B cell (primary cell): ENCODE measurements at regions not wholly inside any gene's neighbourhood (a gene's known extent, or its start where the extent isn't known, plus 50 kb on each side); places are given as distances from the start of the nearest gene placed in this dataset.

Experiments used
- ATAC-seq: fragments of 200-7000 bp; cut with Tn5 transposase; one replicate; pipeline ENCODE4 v1.10.0; 2021; ENCODE audit warnings: low read depth, mild to moderate bottlenecking, moderate number of reproducible peaks, moderate library complexity
- CTCF ChIA-PET: fragments of 350-600 bp; sonication (Branson Sonifier 250); formaldehyde crosslinking; loops from one replicate; lab custom pipeline; 2021; ENCODE audit warnings: antibody characterized with exemption, inconsistent platforms; lab: Charles Lee
- POLR2A ChIA-PET: fragments of 350-600 bp; sonication (Branson Sonifier 250); formaldehyde crosslinking; loops from one replicate; lab custom pipeline; 2021; ENCODE audit warnings: antibody characterized with exemption; lab: Charles Lee
- DNase-seq: peaks from one replicate; pipeline ENCODE4 v3.0.0; 2013
- H2AFZ ChIP-seq: 2 replicates; pipeline ENCODE4 v1.6.1; 2012; ENCODE audit warnings: mild to moderate bottlenecking, low read depth, low read length; ENCODE audit not compliant: insufficient read depth, poor library complexity, severe bottlenecking
- H3K27ac ChIP-seq, 2 donors: 1 replicate in 1 of 2; 2 replicates in 1 of 2; pipeline ENCODE4 v1.5.1; 2012 to 2013; ENCODE audit warnings: low read length in 2 of 2, mild to moderate bottlenecking in 2 of 2, moderate library complexity in 1 of 2
- H3K27me3 ChIP-seq, 4 experiments: fragments of 200-600 bp in 1 of 4; sonication (generic) in 1 of 4; replicated peaks in 1 of 4; 1 replicate in 2 of 4; 2 replicates in 2 of 4; pipeline versions ENCODE4 v1.6.1 to v1.7.0; 2013 to 2016; ENCODE audit warnings: low read length in 3 of 4, mild to moderate bottlenecking in 2 of 4, mixed read lengths in 1 of 4, moderate library complexity in 1 of 4; ENCODE audit not compliant: insufficient read depth in 4 of 4, control insufficient read depth in 3 of 4; ENCODE audit errors: control extremely low read depth in 1 of 4
- H3K36me3 ChIP-seq, 2 experiments: replicated peaks in 1 of 2; 1 replicate in 1 of 2; 2 replicates in 1 of 2; pipeline versions ENCODE4 v1.6.1 to v1.7.1; 2013; ENCODE audit warnings: low read length in 1 of 2; ENCODE audit not compliant: insufficient read depth in 2 of 2, control insufficient read depth in 1 of 2; ENCODE audit errors: control extremely low read depth in 1 of 2, extremely low read depth in 1 of 2
- H3K4me1 ChIP-seq, 2 donors: fragments of 200-600 bp in 1 of 2; sonication (generic) in 1 of 2; 1 replicate in 1 of 2; 2 replicates in 1 of 2; pipeline versions ENCODE4 v1.5.1 to v1.6.1; 2013 to 2017; ENCODE audit warnings: low read length in 2 of 2; ENCODE audit not compliant: control insufficient read depth in 2 of 2, insufficient read depth in 2 of 2
- H3K4me2 ChIP-seq: replicated peaks from 2 replicates; pipeline ENCODE3; 2012; ENCODE audit warnings: mild to moderate bottlenecking, low read depth, low read length; ENCODE audit not compliant: poor library complexity, severe bottlenecking
- H3K4me3 ChIP-seq, 5 experiments: fragments of 200-600 bp in 1 of 5; sonication (generic) in 1 of 5; 1 replicate in 3 of 5; 2 replicates in 2 of 5; pipeline versions ENCODE4 v1.5.1 to v1.7.0; 2011 to 2016; ENCODE audit warnings: low read length in 4 of 5, mild to moderate bottlenecking in 4 of 5, low read depth in 2 of 5, control low read depth in 1 of 5, moderate library complexity in 1 of 5; ENCODE audit not compliant: insufficient read depth in 1 of 5; ENCODE audit errors: control extremely low read depth in 1 of 5, extremely low read depth in 1 of 5
- H3K79me2 ChIP-seq: fragments of 200-600 bp; sonication (generic); one replicate; pipeline ENCODE4 v1.6.0; 2016; ENCODE audit warnings: low read length; ENCODE audit not compliant: control insufficient read depth, insufficient read depth
- H3K9ac ChIP-seq: fragments of 200-600 bp; sonication (generic); 2 replicates; pipeline ENCODE4 v1.6.1; 2017; ENCODE audit warnings: mild to moderate bottlenecking, low read length, moderate library complexity
- H3K9me3 ChIP-seq, 3 donors: one replicate each; pipeline versions ENCODE4 v1.6.1 to v1.7.1; 2013; ENCODE audit warnings: low read length in 2 of 3; ENCODE audit not compliant: control insufficient read depth in 2 of 3, insufficient read depth in 1 of 3; ENCODE audit errors: control extremely low read depth in 1 of 3
- H4K20me1 ChIP-seq: 2 replicates; pipeline ENCODE4 v1.6.0; 2012; ENCODE audit warnings: mild to moderate bottlenecking, low read length; ENCODE audit not compliant: insufficient read depth, control insufficient read depth, poor library complexity, severe bottlenecking
- H3K27ac Mint-ChIP-seq: one replicate; pipeline ENCODE4 v1.8.0; 2021; ENCODE audit warnings: mixed read lengths
- H3K27me3 Mint-ChIP-seq: one replicate; pipeline ENCODE4 v1.8.0; 2021; ENCODE audit warnings: mixed read lengths
- H3K4me1 Mint-ChIP-seq: one replicate; pipeline ENCODE4 v1.8.0; 2021; ENCODE audit warnings: mixed read lengths
- H3K4me3 Mint-ChIP-seq: one replicate; pipeline ENCODE4 v1.8.0; 2021; ENCODE audit warnings: mixed read lengths
- H3K9me3 Mint-ChIP-seq: one replicate; pipeline ENCODE4 v1.8.0; 2022; ENCODE audit warnings: mixed read lengths; ENCODE audit not compliant: insufficient read depth
- EZH2 ChIP-seq: IDR thresholded peaks from 2 replicates; pipeline ENCODE4 v1.6.1; 2012; ENCODE audit warnings: borderline replicate concordance, low read depth, mild to moderate bottlenecking, moderate library complexity, low read length; ENCODE audit not compliant: insufficient read depth, poor library complexity, severe bottlenecking
- WGBS: methylation state at CpG from one replicate; pipeline ENCODE4 v1.1.5; 2013; ENCODE audit warnings: missing lambda C conversion rate; ENCODE audit not compliant: insufficient coverage; 5-methylcytosine and 5-hydroxymethylcytosine counted together
- intact Hi-C: fragments of 100-400 bp; cut with micrococcal nuclease; formaldehyde crosslinking; loops from one replicate; pipeline ENCODE4 v1.10.0; 2022
- TF ChIP-seq, protein P1 (sequence below): fragments of 200-600 bp; IDR thresholded peaks from one replicate; pipeline ENCODE4 v1.8.0; 2022; ENCODE audit warnings: antibody characterized with exemption, mild to moderate bottlenecking

DNA sequence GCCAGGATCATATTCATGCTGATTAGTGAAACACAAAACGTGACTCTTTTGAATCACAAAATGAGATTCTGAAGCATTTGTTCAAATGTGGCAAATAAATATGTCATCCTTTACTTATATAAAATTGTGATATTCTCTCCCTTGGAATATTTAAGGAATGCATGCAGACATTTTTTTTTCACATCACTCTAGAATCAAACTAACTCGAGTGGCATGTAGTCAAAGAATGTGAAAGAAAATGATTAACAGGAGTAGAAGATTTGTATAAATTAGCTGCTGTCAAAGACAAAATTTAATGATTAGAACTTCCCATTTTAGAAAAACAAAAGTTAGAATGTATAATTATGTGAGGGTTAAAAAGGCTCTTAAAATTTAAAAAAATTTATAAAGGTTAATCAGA is 721.0 kb upstream of the FAM98A start:
- H3K9me3 Mint-ChIP-seq: peaks cover 2% of the 10 kb centered on the region
- no peak overlapping the region for H3K4me3 Mint-ChIP-seq
- Histone ChIP-seq H3K36me3 (no peaks in the 10 kb centered on the region), H3K27ac (no peak overlapping the region), H3K9me3 (no peaks in the 10 kb centered on the region), H2AFZ (no peak overlapping the region), H3K79me2 (no peaks in the 10 kb centered on the region), H3K27me3 (no peaks in the 10 kb centered on the region), H3K4me1 (no peaks in the 10 kb centered on the region), H3K4me3 (no peak overlapping the region), H4K20me1 (no peaks in the 10 kb centered on the region), H3K9ac (no peak overlapping the region), H3K4me2 (no peak overlapping the region)
- TF ChIP-seq EZH2: no peak
- TF ChIP-seq, protein P1, sequence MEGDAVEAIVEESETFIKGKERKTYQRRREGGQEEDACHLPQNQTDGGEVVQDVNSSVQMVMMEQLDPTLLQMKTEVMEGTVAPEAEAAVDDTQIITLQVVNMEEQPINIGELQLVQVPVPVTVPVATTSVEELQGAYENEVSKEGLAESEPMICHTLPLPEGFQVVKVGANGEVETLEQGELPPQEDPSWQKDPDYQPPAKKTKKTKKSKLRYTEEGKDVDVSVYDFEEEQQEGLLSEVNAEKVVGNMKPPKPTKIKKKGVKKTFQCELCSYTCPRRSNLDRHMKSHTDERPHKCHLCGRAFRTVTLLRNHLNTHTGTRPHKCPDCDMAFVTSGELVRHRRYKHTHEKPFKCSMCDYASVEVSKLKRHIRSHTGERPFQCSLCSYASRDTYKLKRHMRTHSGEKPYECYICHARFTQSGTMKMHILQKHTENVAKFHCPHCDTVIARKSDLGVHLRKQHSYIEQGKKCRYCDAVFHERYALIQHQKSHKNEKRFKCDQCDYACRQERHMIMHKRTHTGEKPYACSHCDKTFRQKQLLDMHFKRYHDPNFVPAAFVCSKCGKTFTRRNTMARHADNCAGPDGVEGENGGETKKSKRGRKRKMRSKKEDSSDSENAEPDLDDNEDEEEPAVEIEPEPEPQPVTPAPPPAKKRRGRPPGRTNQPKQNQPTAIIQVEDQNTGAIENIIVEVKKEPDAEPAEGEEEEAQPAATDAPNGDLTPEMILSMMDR: no peak
- H3K4me1 Mint-ChIP-seq: no peaks in the 10 kb centered on the region
- intact Hi-C loops: no loop called here
- H3K27me3 Mint-ChIP-seq: no peaks in the 10 kb centered on the region
- POLR2A ChIA-PET: no interaction called here
- CTCF ChIA-PET: no interaction called here
- no peak overlapping the region for H3K27ac Mint-ChIP-seq
- no CpG with 5 or more reads among the region's 2 CpGs for WGBS
- ATAC-seq (no peak), DNase-seq (no peak)

DNA sequence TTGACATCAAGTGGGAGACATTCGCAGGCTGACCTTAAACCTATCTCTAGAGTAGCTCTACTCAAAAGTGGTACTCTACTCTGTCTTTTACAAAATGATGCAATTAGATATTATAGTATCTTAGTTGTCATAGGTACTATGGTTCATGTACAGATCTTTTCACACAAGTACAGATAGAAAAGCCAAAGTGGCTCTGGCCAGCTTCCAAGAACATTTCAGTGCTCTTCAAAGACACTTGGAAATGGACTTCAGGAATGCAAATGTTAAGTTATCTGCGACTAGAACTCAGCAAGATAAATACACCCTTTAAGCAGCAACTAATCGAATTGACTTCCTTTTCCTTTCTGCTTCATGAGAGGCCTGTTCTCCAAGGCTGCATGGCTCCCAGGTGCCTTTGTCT is 718.7 kb upstream of the FAM98A start:
- Histone ChIP-seq H3K4me1 (no peaks in the 10 kb centered on the region), H3K9me3 (no peaks in the 10 kb centered on the region), H3K4me2 (no peak overlapping the region), H3K9ac (no peak overlapping the region), H3K27me3 (no peaks in the 10 kb centered on the region), H4K20me1 (no peaks in the 10 kb centered on the region), H3K27ac (no peak overlapping the region), H3K4me3 (no peak overlapping the region), H3K36me3 (no peaks in the 10 kb centered on the region), H3K79me2 (no peaks in the 10 kb centered on the region), H2AFZ (no peak overlapping the region)
- DNase-seq: no peak
- Mint-ChIP-seq H3K4me1 (no peaks in the 10 kb centered on the region), H3K4me3 (no peak overlapping the region), H3K27me3 (no peaks in the 10 kb centered on the region), H3K9me3 (peaks cover 2% of the 10 kb centered on the region), H3K27ac (no peak overlapping the region)
- ChIA-PET CTCF (no interaction called here), POLR2A (no interaction called here)
- intact Hi-C loops: no loop called here
- ATAC-seq: no peak
- TF ChIP-seq, protein P1: no peak
- TF ChIP-seq EZH2: no peak
- 86% methylated on average over 2 of the region's 3 CpGs for WGBS
